Stimulated activated naive CD8-positive, alpha-beta T cell treated with anti-CD3 and anti-CD28 coated beads, Interleukin-15, Interleukin-2, amounts not matched to agents 100 U/mL and 50 U/mL, for 24 hours (primary cell): ENCODE measurements at regions not wholly inside any gene's neighbourhood (a gene's known extent, or its start where the extent isn't known, plus 50 kb on each side); places are given as distances from the start of the nearest gene placed in this dataset.
A peak's percentile ranks its signal among the peaks of the same experiment; 100 is the strongest.
"Not testable (repeated sequence)": the region's sequence is repeated elsewhere in the genome, so short reads cannot be mapped to it uniquely, and the experiment has no call there.

Source experiments
- ATAC-seq: fragments of 150-1000 bp; cut with Tn5 transposase; one replicate; pipeline ENCODE4 v1.10.0; 2021
- DNase-seq: peaks from one replicate; pipeline ENCODE4 v3.0.0; 2021

DNA sequence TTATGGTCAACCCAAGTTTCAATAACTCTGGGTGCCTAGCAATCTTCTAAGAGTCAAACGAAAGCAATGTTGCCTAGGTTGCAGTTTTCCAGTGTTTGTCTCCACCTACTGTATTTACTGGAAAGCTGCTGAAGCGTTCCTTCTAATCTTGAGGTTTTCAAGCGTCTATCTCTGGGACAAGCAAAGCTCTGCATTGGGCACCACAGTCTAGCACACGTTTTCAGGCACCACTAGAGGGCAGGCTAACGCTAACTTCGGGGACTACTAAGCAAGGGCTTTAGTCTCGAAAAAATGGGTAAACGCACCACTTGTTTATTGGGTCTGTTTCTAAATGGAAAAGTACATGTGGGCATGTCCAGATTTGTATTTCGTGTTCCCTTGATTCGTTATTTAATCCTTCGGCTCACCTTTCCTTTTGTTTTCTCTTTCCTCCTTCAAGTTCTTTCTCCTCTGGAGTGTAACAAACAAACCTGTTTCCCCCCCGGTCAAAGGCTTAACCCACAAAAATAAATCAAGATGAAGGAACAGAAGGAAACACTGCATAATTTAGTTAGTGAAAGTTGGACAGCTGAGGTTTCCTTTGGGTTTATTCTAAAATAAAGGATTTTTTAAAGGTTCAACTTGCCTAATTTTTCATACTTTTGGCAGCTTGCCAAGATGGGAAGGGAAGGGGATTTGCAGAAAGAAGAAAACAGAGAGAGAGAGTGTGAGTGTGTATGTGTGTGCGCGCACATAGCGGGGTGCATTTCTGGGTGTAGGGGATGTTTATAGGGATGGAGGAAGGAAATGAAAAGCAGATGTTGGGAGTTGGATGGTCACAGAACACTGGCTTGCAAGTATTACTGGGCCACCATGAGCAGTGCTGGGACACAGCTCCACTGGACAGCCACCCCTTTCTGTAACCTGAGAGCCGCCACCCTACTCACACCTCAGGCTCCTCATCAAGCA is 348.3 kb downstream of the GOLGA6L6 start:
- ATAC-seq: peak; percentile 66
- DNase-seq: peak; percentile 55

DNA sequence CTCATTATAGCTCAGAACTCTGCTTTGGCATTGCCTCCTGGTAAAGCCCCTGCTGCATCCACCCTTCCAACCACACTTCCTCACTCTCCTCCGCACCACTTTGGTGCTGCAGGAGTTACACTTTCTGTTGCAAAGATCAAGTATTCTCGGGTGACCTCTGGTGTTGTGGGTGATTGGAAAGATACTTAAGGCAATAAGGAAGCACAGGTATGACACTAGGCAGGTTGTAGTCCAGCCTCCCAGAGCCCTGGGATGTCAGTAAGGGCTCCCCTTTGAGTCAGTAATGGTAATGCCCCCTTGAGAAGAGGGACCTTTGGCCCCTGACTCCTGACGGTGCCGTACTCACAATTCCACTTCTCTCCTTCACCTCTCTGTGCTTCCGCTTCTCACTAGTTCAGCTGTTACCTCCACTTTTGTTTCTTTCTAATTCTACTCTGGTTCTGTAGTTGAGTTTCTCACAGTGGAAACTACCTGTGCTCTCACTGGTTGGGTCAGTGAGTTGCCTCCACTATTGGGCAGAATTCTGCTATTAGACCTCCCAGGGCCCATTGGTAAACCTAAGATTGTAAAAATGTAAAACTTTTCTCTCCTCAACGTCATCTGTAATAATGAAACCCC is 350.0 kb downstream of the GOLGA6L6 start:
- not testable (repeated sequence) for ATAC-seq, DNase-seq

DNA sequence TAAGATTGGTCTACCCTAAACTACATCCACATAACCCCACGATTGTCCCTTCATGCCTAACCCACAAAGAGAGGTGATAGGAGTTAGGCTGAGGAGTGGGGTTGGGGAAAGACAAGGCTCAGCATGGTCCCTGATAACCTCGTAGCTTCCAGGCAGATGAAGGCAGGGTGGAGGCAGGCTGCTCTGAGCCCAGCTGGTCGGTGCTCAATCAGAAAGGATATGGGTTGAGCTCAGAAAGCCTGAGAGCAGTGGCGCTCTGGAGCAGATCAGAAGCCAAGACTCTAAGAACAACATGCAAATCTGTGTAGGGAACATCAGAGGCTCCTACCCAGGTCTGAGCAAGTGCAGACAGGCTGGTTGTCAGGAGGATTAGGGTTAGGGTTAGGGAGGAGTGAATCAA is 353.0 kb downstream of the GOLGA6L6 start:
- DNase-seq, ATAC-seq: not testable (repeated sequence)

DNA sequence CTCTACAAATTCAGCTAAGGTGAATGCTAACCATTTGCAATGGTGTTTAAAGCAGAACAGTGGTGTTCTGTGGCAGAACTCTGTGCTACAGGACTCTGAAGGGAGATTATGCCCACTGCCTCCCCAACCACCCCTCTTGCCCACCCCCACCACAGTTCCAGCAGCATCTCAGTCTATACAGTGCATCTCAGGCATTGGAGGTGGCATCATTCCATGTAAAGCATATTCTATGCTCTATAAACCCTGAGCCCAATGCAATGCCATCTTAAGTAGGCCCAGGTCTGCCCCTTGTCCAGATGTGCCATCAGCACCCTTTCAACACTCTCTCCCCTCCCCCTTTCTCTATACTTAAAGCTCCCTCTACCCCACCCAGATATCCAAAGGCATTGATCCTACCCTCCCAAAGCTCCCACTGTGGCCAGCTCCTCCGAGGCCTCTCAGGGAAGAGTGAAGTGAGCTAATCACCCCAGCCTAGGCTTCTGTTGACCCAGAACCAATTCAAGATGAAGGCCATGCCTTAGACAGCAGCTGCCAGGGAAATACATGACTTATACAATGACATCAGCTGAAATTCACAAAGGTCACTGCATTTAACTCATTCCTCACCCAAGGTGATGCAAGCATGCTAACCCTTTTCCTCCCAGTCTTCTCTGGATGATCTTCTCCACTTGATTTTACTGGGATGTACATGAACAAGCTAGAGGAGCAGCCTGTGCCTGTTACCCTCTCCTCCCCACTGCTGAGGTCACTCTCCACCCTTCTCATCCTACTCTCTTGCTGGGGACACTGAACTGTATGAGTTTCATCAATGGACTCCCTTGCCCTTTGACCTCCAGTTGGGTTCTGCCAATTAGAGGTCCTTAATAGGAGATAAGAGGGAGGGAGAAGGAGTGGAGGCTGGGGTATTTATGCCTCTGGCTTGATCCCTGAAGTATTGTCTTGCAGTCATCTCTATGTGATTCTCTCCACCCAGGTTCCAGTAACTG is 353.9 kb downstream of the GOLGA6L6 start:
- DNase-seq, ATAC-seq: not testable (repeated sequence)

DNA sequence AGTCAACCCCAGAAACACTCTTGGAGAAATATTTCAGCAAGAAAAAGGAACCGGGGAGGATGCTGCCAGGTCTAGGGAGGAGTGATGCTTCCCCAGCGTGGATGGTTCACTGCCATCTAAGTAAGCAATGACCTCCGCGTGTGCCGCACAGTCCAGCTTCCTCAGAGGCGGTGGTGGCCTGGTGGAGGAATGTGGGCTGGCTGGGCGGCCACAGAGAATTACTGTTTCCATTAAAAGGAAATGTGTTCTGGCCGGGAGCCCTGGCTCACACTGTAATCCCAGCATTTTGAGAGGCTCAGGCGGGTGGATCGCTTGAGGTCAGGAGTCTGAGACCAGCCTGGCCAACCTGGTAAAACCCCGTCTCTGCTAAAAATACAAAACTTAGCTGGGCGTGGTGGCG is 356.7 kb downstream of the GOLGA6L6 start:
- not testable (repeated sequence) for DNase-seq, ATAC-seq

DNA sequence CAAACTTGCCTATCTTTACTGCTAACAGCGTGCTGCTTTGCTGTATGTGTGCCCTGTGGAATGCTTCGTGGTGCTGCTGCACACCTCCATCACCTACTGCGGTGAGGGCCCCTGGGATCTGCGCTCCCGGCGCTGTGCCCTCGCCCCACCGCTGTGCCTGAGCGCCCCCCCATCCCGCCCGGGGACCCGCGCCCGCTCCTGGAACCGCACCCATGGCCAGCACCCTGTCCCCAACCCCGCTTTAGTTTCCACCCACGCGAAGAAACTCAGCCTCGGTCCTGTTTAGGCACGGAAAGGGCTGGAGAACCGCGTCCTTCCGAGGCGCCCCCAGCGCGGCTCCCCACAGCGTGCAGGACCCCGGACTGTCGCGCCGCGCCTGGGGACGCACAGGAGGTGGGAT is 373.4 kb downstream of the GOLGA6L6 start:
- not testable (repeated sequence) for ATAC-seq, DNase-seq

DNA sequence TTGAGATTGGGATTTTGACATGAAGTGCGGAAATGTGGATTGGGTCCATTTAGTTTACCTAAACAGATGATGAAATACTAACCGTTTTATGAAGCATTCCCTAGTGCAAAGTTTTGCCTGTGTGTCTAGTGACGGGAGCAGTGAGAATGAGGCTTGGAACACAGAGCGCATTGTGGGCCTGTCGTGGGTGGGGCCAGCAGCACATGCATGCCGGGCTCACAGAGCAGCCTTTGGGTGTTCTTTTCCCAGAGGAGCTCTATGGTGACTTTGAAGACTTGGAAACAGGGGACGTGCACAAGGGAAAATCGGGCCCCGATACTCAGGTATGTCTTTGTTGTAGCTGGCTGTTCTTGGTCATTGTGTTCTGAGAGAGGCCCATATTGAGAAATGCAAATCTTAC is 388.1 kb downstream of the GOLGA6L6 start:
- not testable (repeated sequence) for ATAC-seq, DNase-seq

DNA sequence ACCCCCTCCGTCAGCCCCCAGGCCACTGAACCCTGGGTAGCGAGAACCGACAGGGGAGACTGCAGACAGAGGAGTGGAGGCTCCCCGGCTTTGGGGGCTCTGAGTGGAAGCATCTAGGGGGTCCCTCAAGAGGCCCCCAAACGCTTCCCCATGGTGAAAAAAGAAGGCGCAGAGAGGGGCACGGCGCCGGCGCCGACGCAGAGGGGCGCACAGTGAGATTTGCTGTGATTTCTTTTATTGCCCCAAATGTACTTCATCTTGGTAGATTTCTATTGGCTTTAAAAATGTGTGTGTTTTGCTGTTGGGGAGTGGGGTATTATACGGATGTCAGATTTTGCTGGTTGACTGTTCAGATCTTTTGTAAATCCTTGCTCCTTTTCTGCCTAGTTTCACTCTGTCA is 392.9 kb downstream of the GOLGA6L6 start:
- DNase-seq, ATAC-seq: not testable (repeated sequence)

DNA sequence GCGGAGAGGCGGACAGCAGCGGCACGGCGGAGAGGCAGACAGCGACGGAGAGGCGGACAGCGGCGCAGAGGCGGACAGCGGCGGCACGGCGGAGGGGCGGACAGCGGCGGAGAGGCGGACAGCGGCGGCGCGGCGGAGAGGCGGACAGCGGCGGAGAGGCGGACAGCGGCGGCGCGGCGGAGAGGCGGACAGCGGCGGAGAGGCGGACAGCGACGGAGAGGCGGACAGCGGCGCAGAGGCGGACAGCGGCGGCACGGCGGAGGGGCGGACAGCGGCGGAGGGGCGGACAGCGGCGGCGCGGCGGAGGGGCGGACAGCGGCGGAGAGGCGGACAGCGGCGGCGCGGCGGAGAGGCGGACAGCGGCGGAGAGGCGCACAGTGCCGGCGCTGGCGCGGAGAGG is 393.6 kb downstream of the GOLGA6L6 start:
- not testable (repeated sequence) for ATAC-seq, DNase-seq

DNA sequence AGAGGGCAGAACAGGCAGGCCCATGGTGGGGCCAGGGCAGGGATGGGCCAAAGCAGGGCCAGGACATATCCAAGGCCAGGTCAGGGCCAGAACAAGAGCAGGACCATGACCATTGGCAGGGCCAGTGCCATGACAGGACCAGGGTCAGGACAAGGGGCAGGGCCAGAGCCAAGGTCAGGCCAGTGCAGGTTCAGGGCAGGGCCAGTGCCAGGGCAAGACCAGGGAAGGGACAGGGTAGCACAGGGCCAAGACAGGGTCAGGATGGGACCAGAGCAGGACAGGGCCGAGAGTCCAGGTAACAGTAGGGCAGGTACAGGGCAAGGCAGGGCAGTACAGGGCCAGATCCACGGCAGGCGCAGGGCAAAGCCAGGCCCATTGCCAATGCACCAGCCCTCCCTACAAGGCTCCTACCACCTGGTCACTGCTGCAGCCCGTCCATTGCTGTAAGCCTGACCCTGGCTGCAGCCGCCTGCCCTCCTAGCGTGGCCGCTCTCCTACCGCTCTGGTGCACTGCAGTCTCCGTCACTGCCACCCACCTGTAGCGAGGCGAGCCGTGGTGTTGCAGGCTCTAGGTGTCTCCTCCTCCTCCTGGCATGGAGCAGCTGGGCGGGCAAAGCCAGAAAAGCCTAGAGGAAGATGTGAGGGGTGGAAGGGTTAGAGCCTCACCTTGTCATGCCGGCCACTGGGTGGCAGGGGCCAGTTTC is 397.1 kb downstream of the GOLGA6L6 start:
- ATAC-seq, DNase-seq: not testable (repeated sequence)

DNA sequence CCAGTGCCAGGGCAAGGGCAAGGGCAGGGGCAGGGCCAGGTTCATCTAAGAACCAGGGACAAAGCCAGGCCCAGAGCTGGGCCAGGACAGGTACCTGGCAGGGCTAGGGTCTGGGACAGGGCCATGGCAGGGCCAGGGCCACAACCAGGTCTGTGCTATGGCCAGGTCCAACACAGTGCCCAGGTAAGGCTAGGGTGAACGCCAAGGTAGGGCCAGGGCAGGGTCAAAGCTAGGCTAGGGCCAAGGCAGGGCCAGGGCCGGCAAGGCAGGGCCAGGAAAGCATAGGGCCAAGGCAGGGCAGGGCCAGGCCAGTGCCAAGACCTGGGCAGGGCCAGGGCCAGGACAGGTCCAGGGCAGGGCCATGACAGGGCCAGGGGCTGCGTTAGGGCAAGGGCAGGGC is 398.7 kb downstream of the GOLGA6L6 start:
- ATAC-seq, DNase-seq: not testable (repeated sequence)

DNA sequence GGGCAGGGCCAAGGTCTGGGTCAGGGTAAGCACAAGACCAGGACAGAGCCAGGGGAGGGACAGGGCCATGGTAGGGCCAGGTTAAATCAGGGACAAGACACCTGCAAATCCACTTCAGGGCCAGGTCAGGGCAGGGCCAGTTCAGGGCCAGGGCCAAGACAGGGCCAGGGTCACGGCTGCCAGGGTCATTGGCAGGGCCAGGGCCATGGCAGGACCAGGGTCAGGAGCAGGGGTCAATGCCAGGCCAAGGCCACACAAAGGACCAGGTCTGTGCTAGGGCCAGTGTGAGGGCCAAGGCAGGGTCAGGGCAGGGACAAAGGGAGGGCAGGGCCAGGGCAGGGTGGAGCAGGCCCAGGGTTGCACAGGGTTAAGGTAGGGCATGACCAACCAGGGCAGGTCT is 399.2 kb downstream of the GOLGA6L6 start:
- DNase-seq, ATAC-seq: not testable (repeated sequence)

DNA sequence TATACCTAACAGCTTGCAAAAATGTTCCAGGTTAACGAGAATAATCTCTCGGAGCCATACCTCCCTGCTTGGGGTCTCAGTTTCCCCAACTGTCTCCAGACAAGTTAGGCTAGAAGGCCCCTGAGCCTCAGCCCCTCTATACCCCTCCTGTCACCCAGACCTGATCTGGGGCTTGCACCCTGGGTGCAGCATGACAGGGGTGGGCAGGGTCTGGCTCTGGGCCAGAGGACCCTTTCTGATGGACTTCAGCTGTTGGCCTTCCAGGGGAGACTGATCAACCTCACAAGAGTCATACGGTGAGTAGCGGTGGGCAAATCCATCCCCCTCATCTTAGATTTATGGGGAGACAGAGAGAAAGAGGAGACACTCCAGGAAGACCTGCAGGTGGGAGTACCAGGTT is 416.9 kb downstream of the GOLGA6L6 start:
- not testable (repeated sequence) for DNase-seq, ATAC-seq

DNA sequence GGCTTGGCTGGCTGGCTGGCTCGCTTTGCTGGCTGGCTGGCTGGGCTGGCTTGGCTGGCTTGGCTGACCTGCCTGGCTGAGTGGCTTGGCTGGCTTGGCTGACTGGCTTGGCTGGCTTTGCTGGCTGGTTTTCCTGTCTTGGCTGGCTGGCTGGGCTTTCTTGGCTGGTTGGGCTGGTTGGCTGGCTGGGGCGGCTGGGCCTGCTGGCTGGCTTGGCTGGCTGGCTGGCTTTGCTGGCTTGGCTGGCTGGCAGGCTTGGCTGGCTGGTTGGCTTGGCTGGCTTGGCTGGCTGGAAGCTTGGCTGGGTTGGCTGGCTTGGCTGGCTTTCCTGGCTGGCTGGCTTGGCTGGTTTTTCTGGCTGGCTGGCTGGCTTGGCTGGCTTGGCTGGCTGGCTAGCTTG is 435.6 kb downstream of the GOLGA6L6 start:
- ATAC-seq: no peak
- DNase-seq: no peak

DNA sequence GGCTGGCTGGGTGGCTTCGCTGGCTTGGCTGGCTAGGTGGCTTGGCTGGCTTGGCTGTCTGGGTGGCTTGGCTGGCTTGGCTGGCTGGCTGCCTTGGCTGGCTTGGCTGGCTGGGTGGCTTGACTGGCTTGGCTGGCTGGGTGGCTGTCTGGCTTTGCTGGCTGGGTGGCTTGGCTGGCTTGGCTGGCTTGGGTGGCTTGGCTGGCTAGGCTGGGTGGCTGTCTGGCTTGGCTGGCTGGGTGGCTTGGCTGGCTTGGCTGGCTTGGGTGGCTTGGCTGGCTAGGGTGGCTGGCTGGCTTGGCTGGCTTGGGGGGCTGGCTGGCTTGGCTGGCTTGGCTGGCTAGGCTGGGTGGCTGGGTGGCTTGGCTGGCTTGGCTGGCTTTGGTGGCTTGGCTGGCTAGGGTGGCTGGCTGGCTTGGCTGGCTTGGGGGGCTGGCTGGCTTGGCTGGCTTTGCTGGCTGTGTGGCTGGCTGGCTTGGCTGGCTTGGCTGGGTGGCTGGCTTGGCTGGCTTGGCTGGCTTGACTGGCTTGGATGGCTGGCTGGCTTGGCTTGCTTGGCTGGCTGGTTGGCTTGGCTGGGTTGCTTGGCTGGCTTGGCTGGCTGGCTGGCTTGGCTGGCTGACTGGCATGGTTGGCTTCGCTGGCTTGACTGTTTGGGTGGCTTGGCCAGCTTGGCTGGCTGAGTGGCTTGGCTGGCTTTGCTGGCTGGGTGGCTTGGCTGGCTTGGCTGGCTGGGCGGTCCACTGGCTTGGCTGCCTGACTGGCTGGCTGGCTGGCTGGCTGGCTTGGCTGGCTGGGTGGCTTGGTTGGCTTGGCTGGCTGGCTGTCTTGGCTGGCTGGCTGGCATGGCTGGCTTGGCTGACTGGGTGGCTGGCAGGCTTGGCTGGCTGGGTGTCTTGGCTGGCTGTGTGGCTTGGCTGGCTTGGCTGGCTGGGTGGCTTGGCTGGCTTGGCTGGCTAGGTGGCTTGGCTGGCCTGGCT is 436.3 kb downstream of the GOLGA6L6 start:
- not testable (repeated sequence) for ATAC-seq, DNase-seq

DNA sequence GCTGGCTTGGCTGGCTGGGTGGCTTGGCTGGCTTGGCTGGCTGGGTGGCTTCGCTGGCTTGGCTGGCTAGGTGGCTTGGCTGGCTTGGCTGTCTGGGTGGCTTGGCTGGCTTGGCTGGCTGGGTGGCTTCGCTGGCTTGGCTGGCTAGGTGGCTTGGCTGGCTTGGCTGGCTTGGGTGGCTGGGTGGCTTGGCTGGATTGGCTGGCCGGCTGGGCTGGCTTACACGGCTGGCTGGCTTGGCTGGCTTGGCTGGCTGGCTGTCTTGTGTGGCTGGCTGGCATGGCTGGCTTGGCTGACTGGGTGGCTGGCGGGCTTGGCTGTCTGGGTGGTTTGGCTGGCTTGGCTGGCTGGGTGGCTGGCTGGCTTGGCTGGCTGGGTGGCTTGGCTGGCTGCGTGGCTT is 437.0 kb downstream of the GOLGA6L6 start:
- not testable (repeated sequence) for DNase-seq, ATAC-seq

DNA sequence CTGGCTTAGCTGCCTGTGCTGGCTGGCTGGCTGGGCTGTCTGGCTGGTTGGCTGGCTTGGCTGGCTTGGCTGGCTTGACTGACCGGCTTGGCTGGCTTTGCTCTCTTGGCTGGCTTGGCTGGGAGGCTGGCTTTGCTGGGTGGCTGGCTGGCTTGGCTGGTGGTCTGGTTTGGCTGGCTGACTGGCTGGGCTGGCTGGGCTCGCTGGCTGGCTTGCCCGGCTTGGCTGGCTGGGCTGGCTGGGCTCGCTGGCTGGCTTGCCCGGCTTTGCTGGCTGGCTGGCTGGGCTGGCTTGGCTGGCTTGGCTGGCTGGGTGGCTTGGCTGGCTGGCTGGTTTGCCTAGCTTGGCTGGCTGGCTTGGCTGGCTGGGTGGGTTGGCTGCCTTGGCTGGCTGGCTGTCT is 438.7 kb downstream of the GOLGA6L6 start:
- ATAC-seq, DNase-seq: not testable (repeated sequence)

DNA sequence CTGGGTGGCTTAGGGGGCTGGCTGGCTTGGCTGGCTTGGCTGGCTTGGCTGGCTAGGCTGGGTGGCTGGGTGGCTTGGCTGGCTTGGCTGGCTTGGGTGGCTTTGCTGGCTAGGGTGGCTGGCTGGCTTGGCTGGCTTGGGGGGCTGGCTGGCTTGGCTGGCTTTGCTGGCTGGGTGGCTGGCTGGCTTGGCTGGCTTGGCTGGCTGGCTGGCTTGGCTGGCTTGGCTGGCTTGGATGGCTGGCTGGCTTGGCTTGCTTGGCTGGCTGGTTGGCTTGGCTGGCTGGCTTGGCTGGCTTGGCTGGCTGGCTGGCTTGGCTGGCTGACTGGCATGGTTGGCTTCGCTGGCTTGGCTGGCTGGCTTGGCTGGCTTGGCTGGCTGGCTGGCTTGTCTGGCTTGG is 439.4 kb downstream of the GOLGA6L6 start:
- DNase-seq, ATAC-seq: not testable (repeated sequence)

DNA sequence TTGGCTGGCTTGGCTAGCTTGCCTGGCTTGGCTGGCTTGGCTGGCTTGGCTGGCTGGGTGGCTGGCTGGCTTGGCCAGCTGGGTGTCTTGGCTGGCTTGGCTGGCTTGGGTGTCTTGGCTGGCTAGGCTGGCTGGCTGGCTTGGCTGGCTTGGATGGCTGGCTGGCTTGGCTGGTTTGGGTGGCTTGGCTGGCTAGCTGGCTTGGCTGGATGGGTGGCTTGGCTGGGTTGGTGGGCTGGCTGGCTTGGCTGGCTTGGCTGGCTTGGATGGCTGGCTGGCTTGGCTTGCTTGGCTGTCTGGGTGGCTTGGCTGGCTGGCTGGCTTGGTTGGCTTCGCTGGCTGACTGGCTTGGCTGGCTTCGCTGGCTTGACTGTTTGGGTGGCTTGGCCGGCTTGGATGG is 440.3 kb downstream of the GOLGA6L6 start:
- not testable (repeated sequence) for ATAC-seq, DNase-seq
